OCI-LY3 (cell line): ENCODE measurements at regions not wholly inside any gene's neighbourhood (a gene's known extent, or its start where the extent isn't known, plus 50 kb on each side); places are given as distances from the start of the nearest gene placed in this dataset.

ENCODE experiments used
- EZH2phosphoT487 ChIP-seq: fragments of 200-600 bp; shearing (Covaris generic); IDR thresholded peaks from 2 replicates; pipeline ENCODE4 v1.6.1; 2018; ENCODE audit warnings: antibody characterized with exemption, mixed run types, low read depth
- TF ChIP-seq, protein P1 (sequence below): fragments of 200-600, 300-600 bp; sonication (generic); IDR thresholded peaks from 2 replicates; pipeline ENCODE4 v1.5.1; 2014; ENCODE audit warnings: antibody characterized with exemption, low read length, low read depth

DNA sequence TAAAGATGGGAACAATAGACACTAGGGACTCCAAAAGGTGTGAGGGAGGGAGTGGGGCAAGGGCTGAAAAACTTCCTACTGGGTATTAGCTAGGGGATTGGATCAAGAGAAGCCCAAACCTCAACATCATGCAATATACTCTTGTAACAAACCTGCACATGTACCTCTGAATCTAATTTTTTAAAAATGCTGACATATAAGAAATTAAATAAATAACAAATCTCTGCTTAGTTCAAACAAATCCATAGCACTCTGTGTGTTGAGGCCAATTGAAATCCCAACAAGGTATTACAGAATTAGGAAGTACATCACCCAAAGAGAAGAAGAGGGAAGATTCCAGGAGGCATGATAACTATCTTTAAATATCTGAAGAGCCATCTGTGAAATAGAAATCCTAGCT lies 55.4 kb upstream of the CDH20 start:
- no peak for TF ChIP-seq EZH2phosphoT487
- TF ChIP-seq, protein P1, sequence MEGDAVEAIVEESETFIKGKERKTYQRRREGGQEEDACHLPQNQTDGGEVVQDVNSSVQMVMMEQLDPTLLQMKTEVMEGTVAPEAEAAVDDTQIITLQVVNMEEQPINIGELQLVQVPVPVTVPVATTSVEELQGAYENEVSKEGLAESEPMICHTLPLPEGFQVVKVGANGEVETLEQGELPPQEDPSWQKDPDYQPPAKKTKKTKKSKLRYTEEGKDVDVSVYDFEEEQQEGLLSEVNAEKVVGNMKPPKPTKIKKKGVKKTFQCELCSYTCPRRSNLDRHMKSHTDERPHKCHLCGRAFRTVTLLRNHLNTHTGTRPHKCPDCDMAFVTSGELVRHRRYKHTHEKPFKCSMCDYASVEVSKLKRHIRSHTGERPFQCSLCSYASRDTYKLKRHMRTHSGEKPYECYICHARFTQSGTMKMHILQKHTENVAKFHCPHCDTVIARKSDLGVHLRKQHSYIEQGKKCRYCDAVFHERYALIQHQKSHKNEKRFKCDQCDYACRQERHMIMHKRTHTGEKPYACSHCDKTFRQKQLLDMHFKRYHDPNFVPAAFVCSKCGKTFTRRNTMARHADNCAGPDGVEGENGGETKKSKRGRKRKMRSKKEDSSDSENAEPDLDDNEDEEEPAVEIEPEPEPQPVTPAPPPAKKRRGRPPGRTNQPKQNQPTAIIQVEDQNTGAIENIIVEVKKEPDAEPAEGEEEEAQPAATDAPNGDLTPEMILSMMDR: no peak
